ENCODE measurements at regions not wholly inside any gene's neighbourhood (a gene's known extent, or its start where the extent isn't known, plus 50 kb on each side); places are given as distances from the start of the nearest gene placed in this dataset.

GRCh38 chr18:56333146-56333545, 305.2 kb downstream of the TXNL1 start:
- no peak for DNase-seq
- Histone ChIP-seq H3K36me3 (replicated peaks in 1 of 2) (no peaks in the 10 kb centered on the region), H3K4me3 (no peak overlapping the region), H3K4me1 (replicated peaks in 1 of 2) (no peaks in the 10 kb centered on the region), H3K27ac (no peak overlapping the region), H3K9me3 (replicated peaks in 1 of 3) (no peaks in the 10 kb centered on the region), H3K27me3 (no peaks in the 10 kb centered on the region)
- WGBS, 4 donors, result 86 to 92% (median 89%) methylated on average over 4 of the region's 4 CpGs
- intact Hi-C loops (cut with DNase I), result no loop called here
- TF ChIP-seq POLR2A (IDR thresholded peaks at IDR 0.05), result no peak
- TF ChIP-seq, protein P1, sequence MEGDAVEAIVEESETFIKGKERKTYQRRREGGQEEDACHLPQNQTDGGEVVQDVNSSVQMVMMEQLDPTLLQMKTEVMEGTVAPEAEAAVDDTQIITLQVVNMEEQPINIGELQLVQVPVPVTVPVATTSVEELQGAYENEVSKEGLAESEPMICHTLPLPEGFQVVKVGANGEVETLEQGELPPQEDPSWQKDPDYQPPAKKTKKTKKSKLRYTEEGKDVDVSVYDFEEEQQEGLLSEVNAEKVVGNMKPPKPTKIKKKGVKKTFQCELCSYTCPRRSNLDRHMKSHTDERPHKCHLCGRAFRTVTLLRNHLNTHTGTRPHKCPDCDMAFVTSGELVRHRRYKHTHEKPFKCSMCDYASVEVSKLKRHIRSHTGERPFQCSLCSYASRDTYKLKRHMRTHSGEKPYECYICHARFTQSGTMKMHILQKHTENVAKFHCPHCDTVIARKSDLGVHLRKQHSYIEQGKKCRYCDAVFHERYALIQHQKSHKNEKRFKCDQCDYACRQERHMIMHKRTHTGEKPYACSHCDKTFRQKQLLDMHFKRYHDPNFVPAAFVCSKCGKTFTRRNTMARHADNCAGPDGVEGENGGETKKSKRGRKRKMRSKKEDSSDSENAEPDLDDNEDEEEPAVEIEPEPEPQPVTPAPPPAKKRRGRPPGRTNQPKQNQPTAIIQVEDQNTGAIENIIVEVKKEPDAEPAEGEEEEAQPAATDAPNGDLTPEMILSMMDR (IDR thresholded peaks at IDR 0.05), result no peak

- TF ChIP-seq, protein P1 (IDR thresholded peaks at IDR 0.05), result no peak
- no peak for TF ChIP-seq POLR2A (IDR thresholded peaks at IDR 0.05)
- Histone ChIP-seq H3K4me1 (replicated peaks in 1 of 2) (no peaks in the 10 kb centered on the region), H3K36me3 (replicated peaks in 1 of 2) (no peaks in the 10 kb centered on the region), H3K27ac (no peak overlapping the region), H3K9me3 (replicated peaks in 1 of 3) (no peaks in the 10 kb centered on the region), H3K4me3 (no peak overlapping the region), H3K27me3 (no peaks in the 10 kb centered on the region)
- WGBS, 4 donors, result 77 to 93% (median 86%) methylated on average over 4 of the region's 4 CpGs
- no peak for DNase-seq
- intact Hi-C loops (cut with DNase I), result no loop called here
Observed at GRCh38 chr18:56332371-56332770, 306.0 kb downstream of the TXNL1 start.

DNA sequence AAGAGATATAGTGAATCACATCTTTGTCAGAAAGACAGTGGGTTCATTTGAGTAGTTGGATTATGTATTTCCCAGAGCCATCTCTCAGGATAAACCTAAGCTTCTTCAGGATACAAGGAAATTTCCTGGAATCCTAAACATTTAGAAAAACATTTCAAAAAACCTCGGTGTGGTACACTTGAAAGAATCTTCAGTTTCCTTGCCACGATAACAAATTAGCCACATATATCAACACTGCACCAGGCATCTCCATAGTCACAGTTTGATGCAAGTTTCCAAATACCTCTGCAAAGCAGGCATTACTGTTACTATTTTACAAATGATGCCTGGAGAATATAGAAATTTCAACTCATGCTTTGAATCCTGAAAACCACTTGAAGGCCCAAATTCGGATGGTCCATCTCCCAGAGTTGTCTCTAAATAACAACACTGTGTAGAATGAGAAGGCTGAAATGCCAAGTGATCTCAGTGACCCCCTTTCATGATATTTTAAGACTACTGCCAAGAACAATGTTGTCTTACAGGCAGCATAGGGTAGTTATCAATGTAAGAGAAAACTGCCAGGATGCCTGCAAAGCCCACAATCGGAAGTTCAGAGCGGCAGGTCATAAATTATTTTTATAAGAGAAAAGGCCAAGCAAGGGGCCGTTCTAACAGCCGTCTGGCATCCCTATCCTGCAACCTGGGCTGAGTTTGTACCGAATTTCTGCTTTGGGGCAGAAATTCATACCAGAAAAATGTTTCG, 307.9 kb downstream of the TXNL1 start:
- DNase-seq, result peak in 1 of 7 donors; percentile 3
- no peak for TF ChIP-seq POLR2A (IDR thresholded peaks at IDR 0.05)
- TF ChIP-seq, protein P1 (IDR thresholded peaks at IDR 0.05), result no peak
- intact Hi-C loops (cut with DNase I), result no loop called here
- H3K36me3 ChIP-seq (replicated peaks in 1 of 2), result no peaks in the 10 kb centered on the region
- 35 to 50% (median 44%) methylated on average over 9 of the region's 9 CpGs for WGBS, 4 donors
- no peak overlapping the region for H3K4me3 ChIP-seq
- no peaks in the 10 kb centered on the region for H3K27me3 ChIP-seq
- no peak overlapping the region for H3K27ac ChIP-seq
- no peaks in the 10 kb centered on the region for H3K4me1 ChIP-seq (replicated peaks in 1 of 2)
- H3K9me3 ChIP-seq (replicated peaks in 1 of 3), result no peaks in the 10 kb centered on the region

DNA sequence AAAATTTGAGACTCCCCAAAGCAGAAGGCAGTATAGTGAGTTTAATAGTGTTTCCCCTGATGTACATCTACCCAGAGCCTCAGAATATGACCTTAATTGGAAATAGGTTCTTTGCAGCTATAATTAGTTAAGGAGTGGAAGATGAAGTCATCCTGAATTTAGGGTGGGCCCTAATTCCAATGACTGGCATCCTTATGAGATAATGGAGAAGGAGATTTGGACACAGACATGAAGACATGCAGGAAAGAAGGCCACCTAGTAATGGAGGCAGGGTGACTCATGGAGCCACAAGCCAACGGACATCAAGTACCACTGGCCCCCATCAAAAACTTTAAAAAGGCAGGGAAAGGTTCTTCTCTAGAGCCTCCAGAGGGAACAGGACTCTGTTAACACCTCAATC, 308.9 kb downstream of the TXNL1 start:
- Histone ChIP-seq H3K4me1 (replicated peaks in 1 of 2) (no peaks in the 10 kb centered on the region), H3K4me3 (no peak overlapping the region), H3K27ac (no peak overlapping the region), H3K27me3 (no peaks in the 10 kb centered on the region), H3K36me3 (replicated peaks in 1 of 2) (no peaks in the 10 kb centered on the region), H3K9me3 (replicated peaks in 1 of 3) (no peaks in the 10 kb centered on the region)
- 79 to 94% (median 84%) methylated on average over 1 of the region's 1 CpG for WGBS, 4 donors
- no peak for DNase-seq
- intact Hi-C loops (cut with DNase I), result no loop called here
- TF ChIP-seq POLR2A (IDR thresholded peaks at IDR 0.05), result no peak
- TF ChIP-seq, protein P1 (IDR thresholded peaks at IDR 0.05), result no peak
